GM19240 (cell line): ENCODE measurements at regions not wholly inside any gene's neighbourhood (a gene's known extent, or its start where the extent isn't known, plus 50 kb on each side); places are given as distances from the start of the nearest gene placed in this dataset.
"Not testable (repeated sequence)": the region's sequence is repeated elsewhere in the genome, so short reads cannot be mapped to it uniquely, and the experiment has no call there.

Source experiments
- DNase-seq: peaks from one replicate; pipeline ENCODE4 v3.0.0; 2011; ENCODE audit warnings: low spot score; ENCODE audit not compliant: insufficient read length

GRCh38 chr3:75126556-75126955, 512.1 kb upstream of the CNTN3 start:
- DNase-seq: no peak

GRCh38 chr3:75129101-75129500, 514.6 kb upstream of the CNTN3 start:
- DNase-seq: no peak

GRCh38 chr3:75136100-75136897, 521.8 kb upstream of the CNTN3 start:
- no peak for DNase-seq

- no peak for DNase-seq
Observed at GRCh38 chr3:75138345-75138744, 523.9 kb upstream of the CNTN3 start.

- no peak for DNase-seq
Observed at GRCh38 chr3:75140904-75141615, 523.1 kb upstream of the FRG2C start.

GRCh38 chr3:75144406-75144805, 519.7 kb upstream of the FRG2C start:
- no peak for DNase-seq

GRCh38 chr3:75171630-75172230, 492.4 kb upstream of the FRG2C start:
- no peak for DNase-seq

- no peak for DNase-seq
Observed at GRCh38 chr3:75176937-75177336, 487.2 kb upstream of the FRG2C start.

- no peak for DNase-seq
Observed at GRCh38 chr3:75180235-75180944, 483.7 kb upstream of the FRG2C start.

- DNase-seq: no peak
Observed at GRCh38 chr3:75180945-75181298, 483.2 kb upstream of the FRG2C start.

GRCh38 chr3:75188962-75189361, 475.2 kb upstream of the FRG2C start:
- DNase-seq: no peak

GRCh38 chr3:75192146-75192616, 471.9 kb upstream of the FRG2C start:
- DNase-seq: no peak

GRCh38 chr3:75193797-75194196, 470.3 kb upstream of the FRG2C start:
- no peak for DNase-seq

GRCh38 chr3:75214332-75214731, 449.8 kb upstream of the FRG2C start:
- not testable (repeated sequence) for DNase-seq

- DNase-seq: no peak
Observed at GRCh38 chr3:75218577-75218976, 445.6 kb upstream of the FRG2C start.

- no peak for DNase-seq
Observed at GRCh38 chr3:75220932-75221331, 443.2 kb upstream of the FRG2C start.

GRCh38 chr3:75224412-75224811, 439.7 kb upstream of the FRG2C start:
- DNase-seq: no peak

- DNase-seq: no peak
Observed at GRCh38 chr3:75232216-75232615, 431.9 kb upstream of the FRG2C start.

GRCh38 chr3:75235631-75236030, 428.5 kb upstream of the FRG2C start:
- no peak for DNase-seq

- no peak for DNase-seq
Observed at GRCh38 chr3:75237053-75237452, 427.1 kb upstream of the FRG2C start.

- no peak for DNase-seq
Observed at GRCh38 chr3:75237477-75237876, 426.7 kb upstream of the FRG2C start.
